ENCODE measurements at regions not wholly inside any gene's neighbourhood (a gene's known extent, or its start where the extent isn't known, plus 50 kb on each side); places are given as distances from the start of the nearest gene placed in this dataset.

DNA sequence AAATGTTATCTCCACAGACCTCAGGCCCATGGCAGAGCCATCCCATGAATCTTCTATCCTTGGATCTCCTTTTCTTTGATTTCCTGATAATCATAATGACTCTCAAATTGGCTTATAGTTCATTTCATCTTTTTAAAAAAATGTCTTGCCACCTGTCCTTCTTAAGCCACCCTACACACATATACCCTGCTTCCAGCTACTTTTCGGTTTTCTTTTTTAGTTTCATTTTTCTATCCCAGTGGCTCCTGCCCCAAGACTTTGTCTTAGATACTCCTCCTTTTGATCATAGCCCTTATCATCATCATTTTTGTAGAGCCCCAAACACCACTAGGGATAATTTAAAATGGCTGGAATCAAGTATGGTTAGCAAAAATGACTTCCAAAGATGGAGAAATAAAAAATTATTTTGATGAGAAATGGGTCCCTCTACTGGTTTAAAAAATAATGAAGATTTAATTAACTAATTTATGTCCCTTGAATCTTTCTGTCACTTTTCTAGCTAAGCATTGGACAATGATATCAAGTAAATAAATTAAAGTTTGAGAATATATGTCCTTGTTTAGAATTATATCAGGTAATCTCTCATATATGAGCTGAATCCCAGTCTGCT, 277.3 kb upstream of the SEMA3D start:
- TF ChIP-seq POLR2A (conservative IDR thresholded peaks at IDR 0.05): no peak
- no peak for TF ChIP-seq EP300 (IDR thresholded peaks at IDR 0.05; ENCODE audit: low read length)
- no peak for TF ChIP-seq CTCF (IDR thresholded peaks at IDR 0.05 in 2 of 3, conservative IDR thresholded peaks at IDR 0.05 in 1 of 3; ENCODE audit: insufficient read depth in 2 of 3, low read depth in 1 of 3, low read length in 3 of 3)
- no peak for TF ChIP-seq CC2D1A (IDR thresholded peaks at IDR 0.05)
- no peak for TF ChIP-seq BCLAF1 (IDR thresholded peaks at IDR 0.05; ENCODE audit: borderline replicate concordance in 1 of 2, control insufficient read depth in 1 of 2, low read depth in 2 of 2, low read length in 1 of 2)
- TF ChIP-seq TAF9B (IDR thresholded peaks at IDR 0.05; ENCODE audit: partially characterized antibody): no peak
- no peak for TF ChIP-seq BACH1 (tag; IDR thresholded peaks at IDR 0.05)
- TF ChIP-seq NFE2L1 (tag; IDR thresholded peaks at IDR 0.05; ENCODE audit: borderline replicate concordance, low read depth): no peak
- TF ChIP-seq, protein P1, sequence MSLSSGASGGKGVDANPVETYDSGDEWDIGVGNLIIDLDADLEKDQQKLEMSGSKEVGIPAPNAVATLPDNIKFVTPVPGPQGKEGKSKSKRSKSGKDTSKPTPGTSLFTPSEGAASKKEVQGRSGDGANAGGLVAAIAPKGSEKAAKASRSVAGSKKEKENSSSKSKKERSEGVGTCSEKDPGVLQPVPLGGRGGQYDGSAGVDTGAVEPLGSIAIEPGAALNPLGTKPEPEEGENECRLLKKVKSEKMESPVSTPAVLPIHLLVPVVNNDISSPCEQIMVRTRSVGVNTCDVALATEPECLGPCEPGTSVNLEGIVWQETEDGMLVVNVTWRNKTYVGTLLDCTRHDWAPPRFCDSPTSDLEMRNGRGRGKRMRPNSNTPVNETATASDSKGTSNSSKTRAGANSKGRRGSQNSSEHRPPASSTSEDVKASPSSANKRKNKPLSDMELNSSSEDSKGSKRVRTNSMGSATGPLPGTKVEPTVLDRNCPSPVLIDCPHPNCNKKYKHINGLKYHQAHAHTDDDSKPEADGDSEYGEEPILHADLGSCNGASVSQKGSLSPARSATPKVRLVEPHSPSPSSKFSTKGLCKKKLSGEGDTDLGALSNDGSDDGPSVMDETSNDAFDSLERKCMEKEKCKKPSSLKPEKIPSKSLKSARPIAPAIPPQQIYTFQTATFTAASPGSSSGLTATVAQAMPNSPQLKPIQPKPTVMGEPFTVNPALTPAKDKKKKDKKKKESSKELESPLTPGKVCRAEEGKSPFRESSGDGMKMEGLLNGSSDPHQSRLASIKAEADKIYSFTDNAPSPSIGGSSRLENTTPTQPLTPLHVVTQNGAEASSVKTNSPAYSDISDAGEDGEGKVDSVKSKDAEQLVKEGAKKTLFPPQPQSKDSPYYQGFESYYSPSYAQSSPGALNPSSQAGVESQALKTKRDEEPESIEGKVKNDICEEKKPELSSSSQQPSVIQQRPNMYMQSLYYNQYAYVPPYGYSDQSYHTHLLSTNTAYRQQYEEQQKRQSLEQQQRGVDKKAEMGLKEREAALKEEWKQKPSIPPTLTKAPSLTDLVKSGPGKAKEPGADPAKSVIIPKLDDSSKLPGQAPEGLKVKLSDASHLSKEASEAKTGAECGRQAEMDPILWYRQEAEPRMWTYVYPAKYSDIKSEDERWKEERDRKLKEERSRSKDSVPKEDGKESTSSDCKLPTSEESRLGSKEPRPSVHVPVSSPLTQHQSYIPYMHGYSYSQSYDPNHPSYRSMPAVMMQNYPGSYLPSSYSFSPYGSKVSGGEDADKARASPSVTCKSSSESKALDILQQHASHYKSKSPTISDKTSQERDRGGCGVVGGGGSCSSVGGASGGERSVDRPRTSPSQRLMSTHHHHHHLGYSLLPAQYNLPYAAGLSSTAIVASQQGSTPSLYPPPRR (CRISPR knock-in tag; IDR thresholded peaks at IDR 0.05; ENCODE audit: borderline replicate concordance): no peak
- TF ChIP-seq ARID2 (IDR thresholded peaks at IDR 0.05): no peak
- TF ChIP-seq MXD1 (CRISPR knock-in tag; IDR thresholded peaks at IDR 0.05; ENCODE audit: borderline replicate concordance, poor library complexity, severe bottlenecking): no peak
- TF ChIP-seq MCM7 (IDR thresholded peaks at IDR 0.05): no peak

All from K562 (cell line).